ENCODE measurements at regions not wholly inside any gene's neighbourhood (a gene's known extent, or its start where the extent isn't known, plus 50 kb on each side); places are given as distances from the start of the nearest gene placed in this dataset.
"Not testable (repeated sequence)": the region's sequence is repeated elsewhere in the genome, so short reads cannot be mapped to it uniquely, and the experiment has no call there.

GRCh38 chr16:50486162-50486561, 62.0 kb upstream of the NKD1 start:
- not testable (repeated sequence) for TF ChIP-seq POLR2A (IDR thresholded peaks at IDR 0.05; ENCODE audit: low read length); FOSB (CRISPR knock-in tag; IDR thresholded peaks at IDR 0.05)
